ENCODE measurements at regions not wholly inside any gene's neighbourhood (a gene's known extent, or its start where the extent isn't known, plus 50 kb on each side); places are given as distances from the start of the nearest gene placed in this dataset.

DNA sequence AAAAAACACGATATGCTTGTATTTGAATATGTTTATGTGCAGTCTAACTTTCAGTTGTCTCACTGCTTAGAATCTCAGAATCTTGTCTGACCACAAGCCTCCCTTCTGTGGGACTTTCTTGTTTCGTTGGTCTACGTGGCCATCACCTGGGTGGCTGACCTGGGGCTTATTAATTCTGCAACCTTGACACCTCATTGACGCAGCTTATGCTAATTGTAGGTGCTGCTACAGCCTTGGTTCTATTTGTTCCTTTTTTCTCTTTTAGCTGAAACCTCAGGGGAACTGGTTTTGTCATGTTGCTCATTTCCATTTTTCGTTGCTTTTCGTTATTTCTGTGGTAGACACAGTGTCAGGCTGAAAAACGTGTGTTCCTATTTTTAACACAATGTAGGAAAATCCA, 273.7 kb downstream of the SLC4A3 start:
- TF ChIP-seq EZH2phosphoT487 (IDR thresholded peaks at IDR 0.05; ENCODE audit: insufficient read depth, low read depth) (no peak), EZH2 (IDR thresholded peaks at IDR 0.05; ENCODE audit: insufficient read depth, poor library complexity, severe bottlenecking) (no peak)
